Type B pancreatic cell (in vitro differentiated cells): ENCODE measurements at regions not wholly inside any gene's neighbourhood (a gene's known extent, or its start where the extent isn't known, plus 50 kb on each side); places are given as distances from the start of the nearest gene placed in this dataset.
"Not testable (repeated sequence)": the region's sequence is repeated elsewhere in the genome, so short reads cannot be mapped to it uniquely, and the experiment has no call there.

ENCODE experiments used
- DNase-seq: peaks from one replicate; pipeline ENCODE4 v3.0.0; 2021; ENCODE audit warnings: mixed read lengths; ENCODE audit not compliant: unreplicated experiment; ENCODE audit errors: extremely low spot score
- H3K27ac Mint-ChIP-seq: 2 replicates; pipeline ENCODE4 v1.8.0; 2021; ENCODE audit warnings: mild to moderate bottlenecking, mixed read lengths
- H3K27me3 Mint-ChIP-seq: 2 replicates; pipeline ENCODE4 v1.8.0; 2021; ENCODE audit warnings: mixed read lengths
- H3K36me3 Mint-ChIP-seq: 2 replicates; pipeline ENCODE4 v1.8.0; 2021; ENCODE audit warnings: mixed read lengths
- H3K4me1 Mint-ChIP-seq: one replicate; pipeline ENCODE4 v1.8.0; 2021; ENCODE audit warnings: mixed read lengths; ENCODE audit not compliant: unreplicated experiment
- H3K4me3 Mint-ChIP-seq: 2 replicates; pipeline ENCODE4 v1.8.0; 2021; ENCODE audit warnings: mild to moderate bottlenecking, mixed read lengths
- H3K9me3 Mint-ChIP-seq: 2 replicates; pipeline ENCODE4 v1.8.0; 2021; ENCODE audit warnings: mixed read lengths
- TF ChIP-seq, protein P1 (sequence below): fragments of 200-600 bp; sonication (generic); conservative IDR thresholded peaks from 2 replicates; pipeline ENCODE4 v1.5.0; 2021; ENCODE audit warnings: antibody characterized with exemption, mild to moderate bottlenecking

DNA sequence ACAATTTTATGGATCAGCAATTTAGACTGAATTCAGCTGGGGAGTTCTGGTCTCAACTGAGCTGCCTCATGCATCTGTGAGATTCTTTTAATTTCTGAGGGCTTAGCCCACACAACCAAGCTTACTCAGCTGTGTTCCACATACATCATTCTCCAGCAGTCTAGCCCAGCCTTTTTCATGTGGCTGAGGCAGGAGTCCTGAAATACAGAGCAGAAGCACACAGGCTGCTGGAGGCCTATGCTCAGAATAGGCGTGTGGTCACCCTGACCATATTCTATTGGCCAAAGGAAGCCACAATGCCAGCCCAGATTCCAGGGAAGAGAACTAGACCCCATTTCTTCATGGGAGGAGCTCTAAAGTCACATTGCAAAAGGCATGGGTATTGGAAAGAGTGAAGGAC is 72.3 kb upstream of the DHRS4 start:
- TF ChIP-seq, protein P1, sequence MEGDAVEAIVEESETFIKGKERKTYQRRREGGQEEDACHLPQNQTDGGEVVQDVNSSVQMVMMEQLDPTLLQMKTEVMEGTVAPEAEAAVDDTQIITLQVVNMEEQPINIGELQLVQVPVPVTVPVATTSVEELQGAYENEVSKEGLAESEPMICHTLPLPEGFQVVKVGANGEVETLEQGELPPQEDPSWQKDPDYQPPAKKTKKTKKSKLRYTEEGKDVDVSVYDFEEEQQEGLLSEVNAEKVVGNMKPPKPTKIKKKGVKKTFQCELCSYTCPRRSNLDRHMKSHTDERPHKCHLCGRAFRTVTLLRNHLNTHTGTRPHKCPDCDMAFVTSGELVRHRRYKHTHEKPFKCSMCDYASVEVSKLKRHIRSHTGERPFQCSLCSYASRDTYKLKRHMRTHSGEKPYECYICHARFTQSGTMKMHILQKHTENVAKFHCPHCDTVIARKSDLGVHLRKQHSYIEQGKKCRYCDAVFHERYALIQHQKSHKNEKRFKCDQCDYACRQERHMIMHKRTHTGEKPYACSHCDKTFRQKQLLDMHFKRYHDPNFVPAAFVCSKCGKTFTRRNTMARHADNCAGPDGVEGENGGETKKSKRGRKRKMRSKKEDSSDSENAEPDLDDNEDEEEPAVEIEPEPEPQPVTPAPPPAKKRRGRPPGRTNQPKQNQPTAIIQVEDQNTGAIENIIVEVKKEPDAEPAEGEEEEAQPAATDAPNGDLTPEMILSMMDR: no peak
- H3K9me3 Mint-ChIP-seq: no peaks in the 10 kb centered on the region
- H3K4me3 Mint-ChIP-seq: no peak overlapping the region
- H3K27ac Mint-ChIP-seq: no peak overlapping the region
- H3K27me3 Mint-ChIP-seq: no peaks in the 10 kb centered on the region
- DNase-seq: no peak
- H3K36me3 Mint-ChIP-seq: no peaks in the 10 kb centered on the region
- no peaks in the 10 kb centered on the region for H3K4me1 Mint-ChIP-seq

- no peak for DNase-seq
- no peak overlapping the region for H3K27ac Mint-ChIP-seq
- H3K36me3 Mint-ChIP-seq: no peaks in the 10 kb centered on the region
- no peaks in the 10 kb centered on the region for H3K27me3 Mint-ChIP-seq
- peaks cover 4% of the 10 kb centered on the region for H3K9me3 Mint-ChIP-seq
- no peak overlapping the region for H3K4me3 Mint-ChIP-seq
- TF ChIP-seq, protein P1: no peak
- H3K4me1 Mint-ChIP-seq: no peaks in the 10 kb centered on the region
Measured at GRCh38 chr14:23883684-23884540, 69.7 kb upstream of the DHRS4 start.

DNA sequence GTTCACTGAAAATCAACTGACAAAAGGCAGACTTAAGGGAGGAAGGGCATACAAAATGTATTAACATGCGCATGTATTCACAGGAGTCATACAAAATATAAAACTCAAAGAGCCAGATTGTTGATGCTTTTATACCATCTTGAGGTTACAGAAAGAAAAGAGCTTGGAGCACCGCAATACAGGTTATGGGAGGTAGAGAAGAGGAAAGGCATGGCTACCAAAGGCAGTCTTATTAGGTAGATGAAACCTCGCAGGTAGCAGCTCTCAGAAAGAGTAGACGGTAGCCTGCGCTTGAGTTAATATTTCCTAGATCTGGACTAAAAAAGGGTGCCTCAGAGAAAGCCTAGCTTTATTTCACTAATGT is 69.0 kb upstream of the DHRS4 start:
- no peak overlapping the region for H3K27ac Mint-ChIP-seq
- H3K4me3 Mint-ChIP-seq: no peak overlapping the region
- no peak for DNase-seq
- TF ChIP-seq, protein P1: no peak
- H3K36me3 Mint-ChIP-seq: no peaks in the 10 kb centered on the region
- H3K27me3 Mint-ChIP-seq: no peaks in the 10 kb centered on the region
- peaks cover 4% of the 10 kb centered on the region for H3K9me3 Mint-ChIP-seq
- no peaks in the 10 kb centered on the region for H3K4me1 Mint-ChIP-seq

DNA sequence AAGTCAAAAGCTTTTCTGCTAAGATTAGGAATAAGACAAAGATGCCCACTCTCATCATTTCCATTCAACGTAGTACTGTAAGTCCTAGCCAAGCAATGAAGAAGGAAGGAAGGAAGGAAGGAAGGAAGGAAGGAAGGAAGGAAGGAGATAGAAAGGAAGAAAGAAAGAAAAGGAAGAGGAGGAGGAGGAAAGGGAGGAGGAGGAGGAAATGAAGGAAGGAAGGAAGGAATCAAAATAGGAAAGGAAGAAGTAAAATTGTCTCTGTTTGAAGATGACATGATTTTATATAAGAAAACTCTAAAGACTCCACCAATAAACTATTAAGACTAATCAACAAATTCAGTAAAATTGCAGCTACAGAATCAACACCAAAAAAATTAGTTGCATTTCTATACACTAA is 66.0 kb upstream of the DHRS4 start:
- Mint-ChIP-seq H3K4me1 (no peaks in the 10 kb centered on the region), H3K36me3 (no peaks in the 10 kb centered on the region), H3K27ac (no peak overlapping the region), H3K9me3 (peaks cover 4% of the 10 kb centered on the region), H3K27me3 (no peaks in the 10 kb centered on the region), H3K4me3 (no peak overlapping the region)
- TF ChIP-seq, protein P1: no peak
- no peak for DNase-seq

GRCh38 chr14:23891717-23892116 is 61.9 kb upstream of the DHRS4 start:
- not testable (repeated sequence) for H3K27me3 Mint-ChIP-seq, H3K4me3 Mint-ChIP-seq, H3K36me3 Mint-ChIP-seq, DNase-seq, H3K27ac Mint-ChIP-seq, H3K4me1 Mint-ChIP-seq, H3K9me3 Mint-ChIP-seq

DNA sequence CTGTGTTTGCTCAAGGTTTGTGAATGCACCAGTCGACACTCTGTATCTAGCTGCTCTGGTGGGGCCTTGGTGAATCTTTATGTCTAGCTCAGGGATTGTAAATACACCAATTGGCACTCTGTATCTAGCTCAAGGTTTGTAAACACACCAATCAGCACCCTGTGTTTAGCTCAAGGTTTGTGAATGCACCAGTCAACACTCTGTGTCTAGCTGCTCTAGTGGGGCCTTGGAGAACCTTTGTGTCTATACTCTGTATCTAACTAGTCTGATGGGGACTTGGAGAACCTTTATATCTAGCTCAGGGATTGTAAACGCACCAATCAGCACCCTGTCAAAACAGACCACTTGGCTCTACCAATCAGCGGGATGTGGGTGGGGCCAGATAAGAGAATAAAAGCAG is 61.3 kb upstream of the DHRS4 start:
- not testable (repeated sequence) for H3K27me3 Mint-ChIP-seq, H3K27ac Mint-ChIP-seq, H3K4me3 Mint-ChIP-seq, H3K4me1 Mint-ChIP-seq, DNase-seq, H3K36me3 Mint-ChIP-seq, H3K9me3 Mint-ChIP-seq
